ENCODE measurements at regions not wholly inside any gene's neighbourhood (a gene's known extent, or its start where the extent isn't known, plus 50 kb on each side); places are given as distances from the start of the nearest gene placed in this dataset.

GRCh38 chr9:23258569-23258968, 567.5 kb downstream of the ELAVL2 start:
- TF ChIP-seq POLR2AphosphoS5 (IDR thresholded peaks at IDR 0.05; ENCODE audit: borderline replicate concordance, low read depth, low read length) = no peak
- no peak for TF ChIP-seq EZH2 (IDR thresholded peaks at IDR 0.05)
- no peak for TF ChIP-seq FOXP2 (optimal IDR thresholded peaks at IDR 0.05; ENCODE audit: control extremely low read depth, extremely low read length, insufficient read depth)
